ENCODE measurements at regions not wholly inside any gene's neighbourhood (a gene's known extent, or its start where the extent isn't known, plus 50 kb on each side); places are given as distances from the start of the nearest gene placed in this dataset.

DNA sequence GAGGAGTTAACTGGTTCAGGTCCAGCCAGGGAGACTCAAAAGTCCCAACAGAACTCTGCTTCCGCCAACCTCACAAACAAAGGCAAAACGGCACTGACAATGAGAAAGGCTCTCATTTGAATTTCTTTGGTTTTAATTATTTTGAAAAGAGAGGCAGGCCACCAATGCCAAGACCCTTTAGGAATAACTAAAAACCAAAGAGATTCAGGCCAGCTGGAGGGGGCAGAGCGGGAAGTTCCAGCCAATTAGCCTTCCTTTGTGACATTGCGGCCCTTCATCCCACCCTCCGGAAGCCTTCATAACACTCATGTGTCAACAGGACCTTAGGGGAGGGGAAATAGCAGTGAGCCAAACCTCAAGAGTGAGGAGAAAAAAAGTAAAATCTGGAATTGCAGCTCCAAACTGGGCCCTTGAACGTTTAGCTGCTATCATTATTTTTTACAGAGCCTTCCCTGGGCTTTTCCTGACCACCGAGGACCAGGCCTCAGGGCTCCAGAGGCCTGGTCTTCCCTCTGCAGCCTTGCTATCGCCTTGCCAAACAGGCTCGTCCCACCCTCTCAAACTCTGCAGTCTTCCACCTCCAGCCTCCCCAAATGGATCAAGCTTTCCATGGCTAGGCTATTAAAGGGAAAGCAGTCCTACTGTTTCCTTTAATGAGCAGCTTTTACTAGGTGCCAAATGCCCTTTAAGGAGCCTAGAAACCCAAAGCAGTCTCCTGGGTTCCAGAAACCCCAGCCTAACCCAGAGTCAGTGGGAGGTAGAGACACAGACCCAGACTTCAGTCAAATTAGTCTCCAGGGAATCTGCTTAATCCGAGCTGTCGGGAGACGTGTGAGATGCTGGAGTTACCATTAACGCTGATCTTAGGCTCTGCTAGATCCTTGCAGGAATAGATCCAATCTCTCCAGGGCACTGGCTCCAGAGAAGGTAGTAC lies 114.2 kb downstream of the CCDC34 start:
- TF ChIP-seq, protein P1, sequence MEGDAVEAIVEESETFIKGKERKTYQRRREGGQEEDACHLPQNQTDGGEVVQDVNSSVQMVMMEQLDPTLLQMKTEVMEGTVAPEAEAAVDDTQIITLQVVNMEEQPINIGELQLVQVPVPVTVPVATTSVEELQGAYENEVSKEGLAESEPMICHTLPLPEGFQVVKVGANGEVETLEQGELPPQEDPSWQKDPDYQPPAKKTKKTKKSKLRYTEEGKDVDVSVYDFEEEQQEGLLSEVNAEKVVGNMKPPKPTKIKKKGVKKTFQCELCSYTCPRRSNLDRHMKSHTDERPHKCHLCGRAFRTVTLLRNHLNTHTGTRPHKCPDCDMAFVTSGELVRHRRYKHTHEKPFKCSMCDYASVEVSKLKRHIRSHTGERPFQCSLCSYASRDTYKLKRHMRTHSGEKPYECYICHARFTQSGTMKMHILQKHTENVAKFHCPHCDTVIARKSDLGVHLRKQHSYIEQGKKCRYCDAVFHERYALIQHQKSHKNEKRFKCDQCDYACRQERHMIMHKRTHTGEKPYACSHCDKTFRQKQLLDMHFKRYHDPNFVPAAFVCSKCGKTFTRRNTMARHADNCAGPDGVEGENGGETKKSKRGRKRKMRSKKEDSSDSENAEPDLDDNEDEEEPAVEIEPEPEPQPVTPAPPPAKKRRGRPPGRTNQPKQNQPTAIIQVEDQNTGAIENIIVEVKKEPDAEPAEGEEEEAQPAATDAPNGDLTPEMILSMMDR (IDR thresholded peaks at IDR 0.05) = no peak
- TF ChIP-seq POLR2A (IDR thresholded peaks at IDR 0.05) (no peak), POLR2AphosphoS5 (IDR thresholded peaks at IDR 0.05) (no peak)

Data from breast epithelium (tissue), 3 donors.